ENCODE measurements at regions not wholly inside any gene's neighbourhood (a gene's known extent, or its start where the extent isn't known, plus 50 kb on each side); places are given as distances from the start of the nearest gene placed in this dataset.

DNA sequence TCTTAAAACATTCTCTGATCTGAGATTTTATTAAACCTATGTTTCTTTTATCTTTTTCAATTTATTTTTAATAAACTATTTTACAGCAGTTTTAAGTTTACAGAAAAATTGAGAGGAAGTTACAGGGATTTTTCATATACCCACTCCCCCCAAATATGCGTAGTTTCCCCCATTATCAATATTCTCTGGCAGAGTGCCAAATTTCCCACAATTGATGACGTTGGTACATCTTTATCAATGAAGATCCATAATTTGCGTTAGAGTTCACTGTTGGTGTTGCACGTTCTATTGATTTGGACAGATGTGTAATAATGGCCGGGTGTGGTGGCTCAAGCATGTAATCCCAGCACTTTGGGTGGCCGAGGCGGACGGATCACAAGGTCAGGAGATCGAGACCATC lies 1063.0 kb upstream of the ATXN8OS start:
- TF ChIP-seq CTCF (IDR thresholded peaks at IDR 0.05) (no peak), POLR2A (IDR thresholded peaks at IDR 0.05) (no peak)

Measured in heart left ventricle (tissue), 13 donors.